SK-N-SH (cell line): ENCODE measurements at regions not wholly inside any gene's neighbourhood (a gene's known extent, or its start where the extent isn't known, plus 50 kb on each side); places are given as distances from the start of the nearest gene placed in this dataset.

ENCODE experiments used
- CTCF ChIA-PET: fragments of 300-600, 350-600 bp; formaldehyde crosslinking; extraction: SDS; loops from one replicate; lab custom pipeline; 2021; lab: Yijun Ruan, JAX
- POLR2A ChIA-PET: fragments of 350-600 bp; sonication (Branson Sonifier 250); formaldehyde crosslinking; extraction: SDS; loops from one replicate; lab custom pipeline; 2020; ENCODE audit warnings: antibody characterized with exemption, inconsistent platforms; lab: Yijun Ruan, JAX
- DNase-seq: peaks from one replicate; pipeline ENCODE4 v3.0.0; 2012
- H2AFZ ChIP-seq: fragments of 200-600 bp; sonication (generic); 2 replicates; pipeline ENCODE4 v1.8.1; 2016; ENCODE audit warnings: antibody characterized with exemption, mild to moderate bottlenecking, low read depth
- H3F3A ChIP-seq: fragments of 200-600 bp; sonication (generic); replicated peaks from 2 replicates; pipeline ENCODE3; 2016; ENCODE audit warnings: antibody characterized with exemption, mild to moderate bottlenecking; ENCODE audit not compliant: insufficient read depth
- H3K27ac ChIP-seq, 2 experiments: fragments of 200-500 bp in 1 of 2; fragments of 200-600 bp in 1 of 2; sonication (Bioruptor generic) in 1 of 2; sonication (generic), shearing (Covaris generic) in 1 of 2; 2 replicates each; pipeline versions ENCODE4 v1.5.1 to v1.6.1; 2014 to 2016; ENCODE audit warnings: low read depth in 2 of 2, inconsistent platforms in 1 of 2, low read length in 1 of 2, mild to moderate bottlenecking in 1 of 2, mixed read lengths in 1 of 2
- H3K27me3 ChIP-seq: fragments of 200-600 bp; sonication (generic), shearing (Covaris generic); 2 replicates; pipeline ENCODE4 v1.6.1; 2016; ENCODE audit warnings: mixed run types; ENCODE audit not compliant: insufficient read depth
- H3K36me3 ChIP-seq, 2 experiments: fragments of 200-500 bp in 1 of 2; fragments of 200-600 bp in 1 of 2; sonication (Bioruptor generic) in 1 of 2; sonication (generic) in 1 of 2; replicated peaks in 1 of 2; 2 replicates each; pipeline versions ENCODE3 to v1.5.1; 2014 to 2016; ENCODE audit warnings: low read length in 1 of 2, mild to moderate bottlenecking in 1 of 2; ENCODE audit not compliant: insufficient read depth in 2 of 2, control insufficient read depth in 1 of 2
- H3K4me1 ChIP-seq, 2 experiments: fragments of 200-500 bp in 1 of 2; fragments of 200-600 bp in 1 of 2; sonication (Bioruptor generic) in 1 of 2; sonication (generic), shearing (Covaris generic) in 1 of 2; 2 replicates each; pipeline versions ENCODE4 v1.5.1 to v1.6.1; 2014 to 2016; ENCODE audit warnings: low read depth in 1 of 2, low read length in 1 of 2, mixed run types in 1 of 2; ENCODE audit not compliant: insufficient read depth in 2 of 2, control insufficient read depth in 1 of 2
- H3K4me2 ChIP-seq: fragments of 200-600 bp; sonication (generic), shearing (Covaris generic); 2 replicates; pipeline ENCODE4 v1.6.1; 2017; ENCODE audit warnings: mixed run types
- H3K4me3 ChIP-seq, 2 experiments: fragments of 200-500 bp in 1 of 2; fragments of 200-600 bp in 1 of 2; sonication (Bioruptor generic) in 1 of 2; sonication (generic), shearing (Covaris generic) in 1 of 2; 2 replicates each; pipeline versions ENCODE4 v1.5.1 to v1.8.1; 2014 to 2016; ENCODE audit warnings: low read depth in 2 of 2, inconsistent platforms in 1 of 2, low read length in 1 of 2, mild to moderate bottlenecking in 1 of 2, mixed read lengths in 1 of 2, moderate library complexity in 1 of 2
- H3K79me2 ChIP-seq: fragments of 200-600 bp; sonication (generic); 2 replicates; pipeline ENCODE4 v1.8.1; 2017; ENCODE audit warnings: mild to moderate bottlenecking; ENCODE audit not compliant: insufficient read depth
- H3K9ac ChIP-seq: fragments of 200-600 bp; sonication (generic); 2 replicates; pipeline ENCODE4 v1.6.1; 2017; ENCODE audit warnings: mixed run types
- H3K9me2 ChIP-seq: fragments of 200-600 bp; sonication (generic); 2 replicates; pipeline ENCODE4 v1.6.1; 2017; ENCODE audit warnings: mixed run types
- H3K9me3 ChIP-seq: fragments of 200-600 bp; sonication (generic); 2 replicates; pipeline ENCODE4 v1.6.1; 2017; ENCODE audit warnings: mixed run types, mild to moderate bottlenecking, moderate library complexity
- H4K20me1 ChIP-seq: fragments of 200-600 bp; sonication (generic); 2 replicates; pipeline ENCODE4 v1.6.1; 2017; ENCODE audit warnings: mild to moderate bottlenecking, mixed run types; ENCODE audit not compliant: insufficient read depth
- CHD2 ChIP-seq: fragments of 150-350 bp; IDR thresholded peaks from 2 replicates; pipeline ENCODE4 v1.6.1; 2018; ENCODE audit warnings: low read length; ENCODE audit not compliant: partially characterized antibody
- EP300 ChIP-seq, 2 experiments: IDR thresholded peaks; 2 replicates each; pipeline versions ENCODE4 v1.4.0 to v1.6.1; 2012; ENCODE audit warnings: borderline replicate concordance in 1 of 2, low read depth in 1 of 2, low read length in 1 of 2
- FOXJ3 ChIP-seq: sonication (generic); formaldehyde crosslinking; IDR thresholded peaks from 2 replicates; pipeline ENCODE4 v1.5.1; 2020; ENCODE audit warnings: mild to moderate bottlenecking, missing genetic modification reagents
- GATA2 ChIP-seq: sonication (generic); formaldehyde crosslinking; IDR thresholded peaks from 2 replicates; pipeline ENCODE4 v1.5.0; 2020; ENCODE audit warnings: mild to moderate bottlenecking, missing genetic modification reagents
- MAX ChIP-seq: IDR thresholded peaks from 2 replicates; pipeline ENCODE4 v1.4.0; 2012; ENCODE audit warnings: low read depth
- NFIC ChIP-seq: IDR thresholded peaks from 2 replicates; pipeline ENCODE4 v1.4.0; 2012; ENCODE audit warnings: borderline replicate concordance
- NRF1 ChIP-seq: IDR thresholded peaks from 2 replicates; pipeline ENCODE4 v1.6.1; 2012; ENCODE audit warnings: low read depth, mild to moderate bottlenecking, low read length
- RAD21 ChIP-seq: IDR thresholded peaks from 2 replicates; pipeline ENCODE4 v1.6.1; 2012; ENCODE audit warnings: mild to moderate bottlenecking, low read length
- REST ChIP-seq: IDR thresholded peaks from 2 replicates; pipeline ENCODE4 v1.6.1; 2012; ENCODE audit warnings: mild to moderate bottlenecking, low read depth, low read length, moderate library complexity
- RFX5 ChIP-seq: IDR thresholded peaks from 2 replicates; pipeline ENCODE4 v1.6.1; 2012; ENCODE audit warnings: mild to moderate bottlenecking, improper control_type of control experiment, low read length
- RXRA ChIP-seq: IDR thresholded peaks from 2 replicates; pipeline ENCODE4 v1.4.0; 2012; ENCODE audit warnings: low read depth, mild to moderate bottlenecking, borderline replicate concordance
- USF1 ChIP-seq: IDR thresholded peaks from 2 replicates; pipeline ENCODE4 v1.4.0; 2012; ENCODE audit warnings: low read depth, borderline replicate concordance
- YY1 ChIP-seq: IDR thresholded peaks from 2 replicates; pipeline ENCODE4 v1.4.0; 2012; ENCODE audit warnings: low read depth, mild to moderate bottlenecking
- WGBS: methylation state at CpG from one replicate; pipeline ENCODE4 v1.1.6; 2017; ENCODE audit warnings: low lambda C conversion rate; 5-methylcytosine and 5-hydroxymethylcytosine counted together
- TF ChIP-seq, protein P1 (sequence below): IDR thresholded peaks from 2 replicates; pipeline ENCODE4; 2012

GRCh38 chr3:40719660-40720287, 195.0 kb downstream of the ZNF621 start:
- CTCF ChIA-PET: interaction anchor here (0.7 to 2.0 kb wide), 2 partner anchors 135 to 279 kb away, joined by 3 to 7 read pairs; no protein-coding TSS in a partner anchor
- Histone ChIP-seq H3K4me3 (no peak overlapping the region), H3K9ac (no peak overlapping the region), H3K27ac (no peak overlapping the region), H3K9me2 (no peaks in the 10 kb centered on the region), H3K36me3 (no peaks in the 10 kb centered on the region), H4K20me1 (no peaks in the 10 kb centered on the region), H3K79me2 (no peaks in the 10 kb centered on the region), H3F3A (no peaks in the 10 kb centered on the region), H3K9me3 (no peaks in the 10 kb centered on the region), H3K4me1 (peaks cover 0 to 11% of the 10 kb centered on the region in 2 experiments; a peak in 1 of 4 replicates), H3K4me2 (no peak overlapping the region), H3K27me3 (no peaks in the 10 kb centered on the region), H2AFZ (no peak overlapping the region)
- TF ChIP-seq YY1 (no peak), RAD21 (peak; percentile 43; the same call in 1 of the 2 replicates), CHD2 (no peak)
- POLR2A ChIA-PET: no interaction called here
- DNase-seq: no peak
- WGBS: 62% methylated on average over 11 of the region's 11 CpGs

- Histone ChIP-seq H3K4me3 (no peak overlapping the region), H2AFZ (no peak overlapping the region), H4K20me1 (no peaks in the 10 kb centered on the region), H3K79me2 (no peaks in the 10 kb centered on the region), H3K27ac (no peak overlapping the region), H3F3A (no peaks in the 10 kb centered on the region)
- WGBS: 59% methylated on average over 4 of the region's 4 CpGs
- no peak for TF ChIP-seq USF1
- TF ChIP-seq MAX: no peak
- TF ChIP-seq FOXJ3: no peak
- no peak for TF ChIP-seq NRF1
- no peak for TF ChIP-seq RFX5
- TF ChIP-seq REST: no peak
- no peak for TF ChIP-seq EP300 (IDR thresholded peaks at IDR 0.05; ENCODE audit: borderline replicate concordance in 1 of 2, low read depth in 1 of 2, low read length in 1 of 2)
- TF ChIP-seq NFIC: no peak
- TF ChIP-seq GATA2: no peak
- TF ChIP-seq, protein P1, sequence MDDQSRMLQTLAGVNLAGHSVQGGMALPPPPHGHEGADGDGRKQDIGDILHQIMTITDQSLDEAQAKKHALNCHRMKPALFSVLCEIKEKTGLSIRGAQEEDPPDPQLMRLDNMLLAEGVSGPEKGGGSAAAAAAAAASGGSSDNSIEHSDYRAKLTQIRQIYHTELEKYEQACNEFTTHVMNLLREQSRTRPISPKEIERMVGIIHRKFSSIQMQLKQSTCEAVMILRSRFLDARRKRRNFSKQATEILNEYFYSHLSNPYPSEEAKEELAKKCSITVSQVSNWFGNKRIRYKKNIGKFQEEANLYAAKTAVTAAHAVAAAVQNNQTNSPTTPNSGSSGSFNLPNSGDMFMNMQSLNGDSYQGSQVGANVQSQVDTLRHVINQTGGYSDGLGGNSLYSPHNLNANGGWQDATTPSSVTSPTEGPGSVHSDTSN: no peak
- TF ChIP-seq RXRA: no peak
- TF ChIP-seq, all 33 proteins: peak for 0
- Histone ChIP-seq H3K4me2 (no peak overlapping the region), H3K36me3 (no peaks in the 10 kb centered on the region), H3K27me3 (no peaks in the 10 kb centered on the region), H3K9ac (no peak overlapping the region), H3K4me1 (peaks cover 0 to 15% of the 10 kb centered on the region in 2 experiments; a peak in 2 of 4 replicates), H3K9me3 (no peaks in the 10 kb centered on the region), H3K9me2 (no peaks in the 10 kb centered on the region)
- ChIA-PET POLR2A (no interaction called here), CTCF (interaction anchor here (0.7 to 2.0 kb wide), 3 partner anchors 136 to 485 kb away, joined by 3 to 7 read pairs (median 4); no protein-coding TSS in a partner anchor)
- DNase-seq: no peak
Measured at GRCh38 chr3:40720341-40720740, 195.6 kb downstream of the ZNF621 start.
